Psoas muscle (tissue), 7 donors: ENCODE measurements at regions not wholly inside any gene's neighbourhood (a gene's known extent, or its start where the extent isn't known, plus 50 kb on each side); places are given as distances from the start of the nearest gene placed in this dataset.
"Not testable (repeated sequence)": the region's sequence is repeated elsewhere in the genome, so short reads cannot be mapped to it uniquely, and the experiment has no call there.

Experiments
- ATAC-seq, 4 donors: fragments of 200-7000 bp; cut with Tn5 transposase; one replicate each; pipeline ENCODE4 v1.9.1; 2020; ENCODE audit warnings: moderate library complexity in 3 of 4, mild to moderate bottlenecking in 2 of 4
- DNase-seq, 2 donors: peaks; one replicate each; pipeline ENCODE4 v3.0.0-alpha.2; 2020
- H3K27ac ChIP-seq: fragments of 200-600 bp; one replicate; pipeline ENCODE4 v1.8.0; 2022
- H3K27me3 ChIP-seq, 3 donors: fragments of 200-600 bp in 1 of 3; one replicate each; pipeline versions ENCODE4 v1.6.1 to v1.8.0; 2013 to 2022; ENCODE audit warnings: low read length in 2 of 3, mild to moderate bottlenecking in 2 of 3, moderate library complexity in 1 of 3; ENCODE audit not compliant: insufficient read depth in 3 of 3
- H3K36me3 ChIP-seq, 2 donors: fragments of 200-600 bp in 1 of 2; one replicate each; pipeline versions ENCODE4 v1.6.1 to v1.8.0; 2013 to 2022; ENCODE audit warnings: low read depth in 1 of 2, mild to moderate bottlenecking in 1 of 2, moderate library complexity in 1 of 2; ENCODE audit not compliant: insufficient read depth in 1 of 2
- H3K4me1 ChIP-seq: fragments of 200-600 bp; one replicate; pipeline ENCODE4 v1.8.0; 2022
- H3K4me3 ChIP-seq: fragments of 200-600 bp; one replicate; pipeline ENCODE4 v1.8.0; 2022; ENCODE audit warnings: mild to moderate bottlenecking
- H3K9me3 ChIP-seq: fragments of 200-600 bp; one replicate; pipeline ENCODE4 v1.8.0; 2022
- WGBS, 3 donors: extraction: QIAGEN DNeasy Blood & Tissue Kit; methylation state at CpG; one replicate each; pipeline versions ENCODE4 v1.1.6 to v1.1.7; 2013; 5-methylcytosine and 5-hydroxymethylcytosine counted together
- intact Hi-C, 2 donors: fragments of 100-400 bp; cut with DNase I; formaldehyde crosslinking; loops; one replicate each; pipeline versions ENCODE4 v1.11.0 to v1.14.2; 2022
- TF ChIP-seq, protein P1 (sequence below): fragments of 200-600 bp; IDR thresholded peaks from one replicate; pipeline ENCODE4 v1.8.0; 2022; ENCODE audit warnings: antibody characterized with exemption
- donor health status: healthy with polysubstance abuse.
- donor health status: DM: no; HTN: no; CAD: no; lungs with moderate emphysema.
- donor health status: Bipolar disorder and iron deficiency.
- donor health status: healthy.
- donor health status: DM: yes; HTN: yes; CAD: no.
- donor health status: DM: no; HTN: no; CAD: no.
- donor health status: DM: yes; HTN: yes; CAD: no.

DNA sequence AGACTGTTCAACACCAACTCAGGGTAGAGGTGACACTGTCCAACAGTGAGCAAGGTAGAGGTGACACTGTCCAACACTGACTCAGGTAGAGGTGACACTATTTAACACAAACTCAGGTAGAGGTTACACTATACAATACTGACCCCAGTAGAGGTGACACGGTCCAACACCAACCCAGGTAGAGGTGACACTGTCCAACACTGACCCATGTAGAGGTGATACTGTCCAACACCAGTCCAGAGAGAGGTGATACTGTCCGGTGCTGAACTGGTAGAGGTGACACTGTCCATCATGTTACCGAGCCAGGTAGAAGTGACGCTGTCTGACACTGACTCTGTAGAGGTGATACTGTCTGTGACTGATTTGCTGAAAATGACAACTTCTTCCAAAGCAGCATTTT is 102.4 kb downstream of the GATA3 start:
- Histone ChIP-seq H3K27ac (no peak overlapping the region), H3K9me3 (no peaks in the 10 kb centered on the region), H3K4me3 (no peak overlapping the region), H3K4me1 (no peaks in the 10 kb centered on the region), H3K36me3 (no peaks in the 10 kb centered on the region), H3K27me3 (no peaks in the 10 kb centered on the region)
- DNase-seq = no peak
- no peak for ATAC-seq
- intact Hi-C loops = no loop called here
- WGBS, 3 donors = 91 to 97% (median 96%) methylated on average over 4 of the region's 4 CpGs
- TF ChIP-seq, protein P1, sequence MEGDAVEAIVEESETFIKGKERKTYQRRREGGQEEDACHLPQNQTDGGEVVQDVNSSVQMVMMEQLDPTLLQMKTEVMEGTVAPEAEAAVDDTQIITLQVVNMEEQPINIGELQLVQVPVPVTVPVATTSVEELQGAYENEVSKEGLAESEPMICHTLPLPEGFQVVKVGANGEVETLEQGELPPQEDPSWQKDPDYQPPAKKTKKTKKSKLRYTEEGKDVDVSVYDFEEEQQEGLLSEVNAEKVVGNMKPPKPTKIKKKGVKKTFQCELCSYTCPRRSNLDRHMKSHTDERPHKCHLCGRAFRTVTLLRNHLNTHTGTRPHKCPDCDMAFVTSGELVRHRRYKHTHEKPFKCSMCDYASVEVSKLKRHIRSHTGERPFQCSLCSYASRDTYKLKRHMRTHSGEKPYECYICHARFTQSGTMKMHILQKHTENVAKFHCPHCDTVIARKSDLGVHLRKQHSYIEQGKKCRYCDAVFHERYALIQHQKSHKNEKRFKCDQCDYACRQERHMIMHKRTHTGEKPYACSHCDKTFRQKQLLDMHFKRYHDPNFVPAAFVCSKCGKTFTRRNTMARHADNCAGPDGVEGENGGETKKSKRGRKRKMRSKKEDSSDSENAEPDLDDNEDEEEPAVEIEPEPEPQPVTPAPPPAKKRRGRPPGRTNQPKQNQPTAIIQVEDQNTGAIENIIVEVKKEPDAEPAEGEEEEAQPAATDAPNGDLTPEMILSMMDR = no peak

DNA sequence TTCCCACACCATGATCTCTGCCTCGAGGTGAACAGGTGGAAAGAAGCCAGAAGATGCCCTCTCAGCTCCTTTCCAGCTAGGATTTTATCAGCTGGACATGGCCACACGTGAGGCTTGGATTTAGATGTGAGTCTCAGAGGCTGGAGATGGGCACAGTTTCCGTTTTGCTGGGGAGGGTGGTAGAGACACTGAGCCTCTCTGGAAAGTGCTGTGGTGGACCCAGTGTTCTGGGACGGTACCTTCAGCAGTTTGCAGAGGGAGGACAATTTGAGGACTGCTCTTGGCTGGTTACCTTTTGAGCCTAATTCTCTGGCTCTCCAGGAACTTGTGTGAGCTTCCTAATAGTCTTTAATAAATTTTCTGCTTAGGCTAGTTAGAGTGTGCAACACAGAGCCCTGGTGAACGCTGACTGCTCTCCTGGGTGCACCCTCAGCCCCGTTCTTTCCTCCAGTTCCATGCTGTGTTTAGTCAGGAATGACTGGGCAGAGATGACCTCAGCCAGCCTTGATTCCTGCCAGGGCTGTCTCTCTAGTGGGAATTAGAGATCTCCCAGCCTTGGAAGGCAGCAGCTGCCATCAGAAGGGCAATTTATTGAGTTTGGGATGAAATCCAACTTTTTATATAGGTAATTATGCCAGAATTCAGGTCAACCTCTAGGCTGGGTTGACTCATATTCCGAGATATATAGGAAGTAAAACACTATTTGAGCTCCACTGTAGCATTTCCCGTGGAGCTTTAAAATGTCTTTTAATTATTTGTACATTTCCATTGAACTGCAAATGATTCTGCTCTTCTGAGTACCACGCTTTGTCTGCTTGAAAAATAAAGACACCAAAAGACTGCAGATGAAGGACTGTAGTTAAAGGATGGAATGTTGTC is 103.9 kb downstream of the GATA3 start:
- WGBS, 3 donors = 51 to 64% (median 58%) methylated on average over 9 of the region's 9 CpGs
- H3K27ac ChIP-seq = no peak overlapping the region

DNA sequence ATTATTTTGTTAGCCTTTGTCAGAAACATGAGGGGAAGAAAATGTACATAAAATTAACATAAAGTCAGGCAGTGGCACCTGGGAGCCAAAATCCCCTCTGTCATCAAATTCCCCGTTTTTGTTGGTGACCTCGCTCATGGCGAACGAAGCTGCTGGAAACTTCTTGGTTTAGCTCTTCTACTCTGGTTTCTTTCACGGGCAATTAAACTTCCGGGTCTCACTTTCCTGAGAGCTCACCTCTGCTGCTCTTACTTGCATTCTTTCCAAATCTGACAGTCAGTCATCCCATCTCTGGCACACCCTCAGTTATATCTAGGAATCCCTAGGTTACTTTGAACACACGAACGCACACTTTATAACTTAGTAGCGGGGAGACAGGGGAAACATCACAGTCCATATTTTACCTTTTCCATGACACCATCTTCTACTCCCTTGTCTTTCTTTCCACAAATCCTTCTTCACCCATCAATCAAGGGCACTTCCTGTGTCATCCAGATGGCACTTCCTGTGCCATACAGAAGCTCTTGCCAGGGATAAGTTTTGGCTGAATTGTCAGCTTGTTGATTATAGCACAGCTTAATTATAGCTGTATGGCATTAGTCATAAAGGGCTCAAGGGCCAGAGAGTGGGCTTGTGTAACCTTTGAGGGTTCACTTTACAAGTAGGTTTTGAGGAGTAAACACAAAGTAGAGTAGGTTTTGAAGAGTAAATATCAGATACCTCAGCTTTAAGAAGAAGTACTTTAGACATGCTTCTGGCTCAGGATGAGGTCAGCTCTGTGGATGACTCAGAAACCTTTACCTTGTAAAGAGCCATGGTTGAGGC is 105.1 kb downstream of the GATA3 start:
- ATAC-seq = no peak
- intact Hi-C loops = no loop called here
- no peak for DNase-seq
- Histone ChIP-seq H3K4me3 (no peak overlapping the region), H3K4me1 (no peaks in the 10 kb centered on the region), H3K27me3 (peaks cover 0 to 2% (median 0%) of the 10 kb centered on the region in 3 donors), H3K9me3 (peaks cover 6% of the 10 kb centered on the region), H3K36me3 (no peaks in the 10 kb centered on the region), H3K27ac (no peak overlapping the region)
- 74 to 75% (median 75%) methylated on average over 9 of the region's 9 CpGs for WGBS, 3 donors
- TF ChIP-seq, protein P1 = no peak

More for the DNA sequence above, 103.9 kb downstream of the GATA3 start:
- no peaks in the 10 kb centered on the region for H3K4me1 ChIP-seq
- intact Hi-C loops = no loop called here
- no peak overlapping the region for H3K4me3 ChIP-seq
- no peaks in the 10 kb centered on the region for H3K36me3 ChIP-seq
- H3K27me3 ChIP-seq = no peaks in the 10 kb centered on the region
- TF ChIP-seq, protein P1 = no peak
- DNase-seq (no peak), ATAC-seq (no peak)
- H3K9me3 ChIP-seq = no peaks in the 10 kb centered on the region

DNA sequence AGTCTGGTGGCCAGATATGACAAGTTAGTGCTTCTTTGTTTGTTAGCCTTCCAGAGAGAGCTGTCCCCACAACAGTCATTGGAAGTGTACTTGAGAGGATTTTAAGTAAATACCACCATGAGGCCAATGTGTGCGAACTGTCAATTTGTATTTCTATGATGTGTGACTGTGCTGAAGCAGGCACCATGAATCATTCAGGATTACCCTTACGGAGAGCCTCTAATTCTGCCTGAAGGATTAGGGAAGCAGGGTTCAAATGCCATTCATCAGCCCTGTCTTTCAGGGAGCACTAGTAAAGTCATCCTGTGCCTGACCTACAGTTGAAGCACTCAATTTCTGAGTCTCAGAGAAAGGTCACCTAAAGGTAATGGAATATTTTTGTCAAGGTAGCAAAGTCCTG is 109.3 kb downstream of the GATA3 start:
- H3K9me3 ChIP-seq = peaks cover 12% of the 10 kb centered on the region
- no peaks in the 10 kb centered on the region for H3K36me3 ChIP-seq
- TF ChIP-seq, protein P1 = no peak
- no peaks in the 10 kb centered on the region for H3K4me1 ChIP-seq
- intact Hi-C loops = no loop called here
- ATAC-seq (no peak), DNase-seq (no peak)
- 55 to 63% (median 60%) methylated on average over 2 of the region's 2 CpGs for WGBS, 3 donors
- no peak overlapping the region for H3K27ac ChIP-seq
- H3K4me3 ChIP-seq = no peak overlapping the region
- peaks cover 0 to 2% (median 0%) of the 10 kb centered on the region in 3 donors for H3K27me3 ChIP-seq

GRCh38 chr10:8164640-8165039 is 110.2 kb downstream of the GATA3 start:
- DNase-seq, H3K4me1 ChIP-seq, H3K27me3 ChIP-seq, intact Hi-C loops, ATAC-seq, H3K36me3 ChIP-seq, H3K27ac ChIP-seq, H3K4me3 ChIP-seq: not testable (repeated sequence)
- WGBS, 3 donors = 92 to 100% (median 94%) methylated on average over 1 of the region's 1 CpG
- H3K9me3 ChIP-seq = peaks cover 13% of the 10 kb centered on the region
